GM23248 (cell line): ENCODE measurements at regions not wholly inside any gene's neighbourhood (a gene's known extent, or its start where the extent isn't known, plus 50 kb on each side); places are given as distances from the start of the nearest gene placed in this dataset.

Experiments
- EZH2 ChIP-seq: fragments of 200-600 bp; sonication (generic); IDR thresholded peaks from 2 replicates; pipeline ENCODE4 v1.6.1; 2018; ENCODE audit warnings: antibody characterized with exemption, mild to moderate bottlenecking; ENCODE audit not compliant: insufficient read depth, poor library complexity, severe bottlenecking
- EZH2phosphoT487 ChIP-seq: fragments of 200-600 bp; sonication (generic); IDR thresholded peaks from 2 replicates; pipeline ENCODE4 v1.6.1; 2018; ENCODE audit warnings: antibody characterized with exemption, moderate library complexity, mild to moderate bottlenecking, low read depth; ENCODE audit not compliant: insufficient read depth

DNA sequence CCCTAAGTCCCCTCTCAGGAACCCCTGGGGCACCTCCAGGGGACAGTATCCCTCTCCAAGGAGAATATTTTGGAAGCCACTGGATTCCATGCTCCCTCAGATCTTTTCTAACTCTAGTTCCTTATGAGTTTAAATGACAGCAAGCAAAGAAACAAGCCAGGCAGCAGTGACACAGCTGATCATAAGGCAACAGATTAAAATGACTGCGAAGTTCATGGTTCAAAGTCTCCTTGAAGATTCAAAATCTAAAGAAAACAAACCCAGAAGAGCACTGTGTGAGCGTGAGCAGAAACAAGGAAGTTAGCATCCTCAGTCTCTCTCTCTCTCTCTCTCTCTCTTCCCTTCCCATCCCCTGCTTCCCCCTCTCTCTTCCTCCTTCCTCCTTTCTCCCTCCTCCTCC lies 316.7 kb upstream of the SLC30A5 start:
- TF ChIP-seq EZH2phosphoT487 (no peak), EZH2 (no peak)
